HCT116 (cell line): ENCODE measurements at regions not wholly inside any gene's neighbourhood (a gene's known extent, or its start where the extent isn't known, plus 50 kb on each side); places are given as distances from the start of the nearest gene placed in this dataset.

Source experiments
- ATAC-seq: fragments of 200-7000 bp; cut with Tn5 transposase; 2 replicates; pipeline ENCODE4 v1.9.1; 2020; ENCODE audit warnings: mild to moderate bottlenecking, moderate library complexity
- BruUV-seq: library from RNA; stranded (reverse); fragments of 400-500 nt; replicated peaks from 2 replicates; lab custom pipeline; 2021; lab: Mats Ljungman, UMichigan
- CTCF ChIA-PET: fragments of 300-600 bp; sonication (Branson Sonifier 250); formaldehyde crosslinking; loops from one replicate; lab custom pipeline; 2021; ENCODE audit warnings: antibody characterized with exemption; lab: Charles Lee
- POLR2A ChIA-PET: fragments of 300-600, 350-600 bp; sonication (Branson Sonifier 250); formaldehyde crosslinking; loops from one replicate; lab custom pipeline; 2021; ENCODE audit warnings: antibody characterized with exemption; lab: Charles Lee
- RAD21 ChIA-PET, 2 experiments: fragments of 300-600 bp; sonication (Branson Sonifier 250); formaldehyde crosslinking; loops; one replicate each; lab custom pipeline; 2023; ENCODE audit warnings: low total read pairs in 2 of 2; ENCODE audit not compliant: uncharacterized antibody in 2 of 2, unreplicated experiment in 2 of 2, low non-redundant PET in 1 of 2; lab: Charles Lee
- DNase-seq: peaks from one replicate; pipeline ENCODE4 v3.0.0-alpha.2; 2010; ENCODE audit warnings: low read depth, low spot score
- H2AFZ ChIP-seq: fragments of 200-600 bp; shearing (Covaris generic), sonication (generic); 2 replicates; pipeline ENCODE4 v1.6.1; 2017; ENCODE audit warnings: low read depth, mixed run types, mixed read lengths, antibody characterized with exemption, low read length; ENCODE audit not compliant: poor library complexity, severe bottlenecking
- H3K27ac ChIP-seq: 2 replicates; pipeline ENCODE4 v1.5.1; 2012; ENCODE audit warnings: low read depth, low read length
- H3K27me3 ChIP-seq: fragments of 200-600 bp; sonication (generic); 2 replicates; pipeline ENCODE4 v1.6.1; 2016; ENCODE audit warnings: mixed run types, low read length, mixed read lengths; ENCODE audit not compliant: insufficient read depth
- H3K36me3 ChIP-seq, 2 experiments: fragments of 200-500 bp in 1 of 2; fragments of 200-600 bp in 1 of 2; sonication (Bioruptor generic) in 1 of 2; sonication (generic) in 1 of 2; 2 replicates each; pipeline versions ENCODE4 v1.5.1 to v1.6.1; 2014 to 2016; ENCODE audit warnings: low read length in 2 of 2, inconsistent platforms in 1 of 2, mixed read lengths in 1 of 2, mixed run types in 1 of 2; ENCODE audit not compliant: insufficient read depth in 2 of 2, control insufficient read depth in 1 of 2
- H3K4me1 ChIP-seq, 2 experiments: fragments of 200-600 bp in 1 of 2; sonication (generic) in 1 of 2; 2 replicates each; pipeline versions ENCODE4 v1.5.1 to v1.6.1; 2012 to 2017; ENCODE audit warnings: low read length in 2 of 2, inconsistent platforms in 1 of 2, mild to moderate bottlenecking in 1 of 2, mixed read lengths in 1 of 2, mixed run types in 1 of 2, moderate library complexity in 1 of 2; ENCODE audit not compliant: insufficient read depth in 2 of 2, control insufficient read depth in 1 of 2
- H3K4me2 ChIP-seq: fragments of 200-600 bp; sonication (generic); 2 replicates; pipeline ENCODE4 v1.6.1; 2017; ENCODE audit warnings: mixed run types, low read length, mixed read lengths
- H3K4me3 ChIP-seq, 2 experiments: fragments of 200-600 bp in 1 of 2; sonication (generic) in 1 of 2; replicated peaks in 1 of 2; 2 replicates each; pipeline ENCODE4 v1.5.1; 2011 to 2016; ENCODE audit warnings: low read length in 2 of 2, control low read depth in 1 of 2, low read depth in 1 of 2, mild to moderate bottlenecking in 1 of 2, mixed read lengths in 1 of 2, mixed run types in 1 of 2
- H3K79me2 ChIP-seq: fragments of 200-600 bp; sonication (generic); 2 replicates; pipeline ENCODE4 v1.6.1; 2017; ENCODE audit warnings: mild to moderate bottlenecking, mixed run types, low read length, moderate library complexity, mixed read lengths; ENCODE audit not compliant: insufficient read depth
- H3K9ac ChIP-seq: fragments of 200-600 bp; sonication (generic); 2 replicates; pipeline ENCODE4 v1.6.1; 2016; ENCODE audit warnings: low read length, mixed read lengths
- H3K9me2 ChIP-seq: fragments of 200-600 bp; sonication (generic), shearing (Covaris generic); 2 replicates; pipeline ENCODE4 v1.6.1; 2017; ENCODE audit warnings: mixed run types, mild to moderate bottlenecking, moderate library complexity; ENCODE audit not compliant: insufficient read depth
- H3K9me3 ChIP-seq, 2 experiments: fragments of 200-500 bp in 1 of 2; fragments of 200-600 bp in 1 of 2; sonication (Bioruptor generic) in 1 of 2; sonication (generic) in 1 of 2; 2 replicates each; pipeline ENCODE4 v1.6.1; 2014 to 2017; ENCODE audit warnings: low read length in 2 of 2, mixed read lengths in 2 of 2, inconsistent platforms in 1 of 2, low read depth in 1 of 2, mild to moderate bottlenecking in 1 of 2, mixed run types in 1 of 2, moderate library complexity in 1 of 2; ENCODE audit not compliant: control insufficient read depth in 1 of 2, insufficient read depth in 1 of 2
- H4K20me1 ChIP-seq: fragments of 200-600 bp; sonication (generic), shearing (Covaris generic); 2 replicates; pipeline ENCODE4 v1.6.1; 2017; ENCODE audit warnings: mixed run types, mild to moderate bottlenecking, moderate library complexity; ENCODE audit not compliant: insufficient read depth
- CBX3 ChIP-seq: IDR thresholded peaks from 2 replicates; pipeline ENCODE4 v1.6.1; 2012; ENCODE audit warnings: low read depth
- CEBPB ChIP-seq: IDR thresholded peaks from 2 replicates; pipeline ENCODE4 v1.6.1; 2012; ENCODE audit warnings: low read depth
- CTCF ChIP-seq, 3 experiments: fragments of 200-600 bp in 1 of 3; sonication (generic) in 1 of 3; IDR thresholded peaks in 2 of 3; conservative IDR thresholded peaks in 1 of 3; 2 replicates each; pipeline ENCODE4 v1.5.1; 2012 to 2017; ENCODE audit warnings: low read depth in 2 of 3, low read length in 2 of 3, antibody characterized with exemption in 1 of 3, borderline replicate concordance in 1 of 3, control low read depth in 1 of 3, mild to moderate bottlenecking in 1 of 3, mixed read lengths in 1 of 3, mixed run types in 1 of 3, moderate library complexity in 1 of 3; ENCODE audit not compliant: insufficient read depth in 1 of 3
- EGR1 ChIP-seq: IDR thresholded peaks from 2 replicates; pipeline ENCODE4 v1.6.1; 2012; ENCODE audit warnings: low read depth
- ELF1 ChIP-seq: IDR thresholded peaks from 2 replicates; pipeline ENCODE4 v1.6.1; 2012; ENCODE audit warnings: low read depth, borderline replicate concordance
- EZH2 ChIP-seq: fragments of 200-600 bp; sonication (generic); IDR thresholded peaks from 2 replicates; pipeline ENCODE4 v1.6.1; 2017; ENCODE audit warnings: antibody characterized with exemption, mixed run types
- EZH2phosphoT487 ChIP-seq: fragments of 200-600 bp; IDR thresholded peaks from 2 replicates; pipeline ENCODE4 v1.6.1; 2018; ENCODE audit warnings: antibody characterized with exemption, borderline replicate concordance
- POLR2A ChIP-seq: IDR thresholded peaks from 2 replicates; pipeline ENCODE4 v1.7.0; 2011; ENCODE audit warnings: borderline replicate concordance; ENCODE audit not compliant: insufficient read depth, insufficient read length; ENCODE audit errors: extremely low read depth
- RAD21 ChIP-seq: IDR thresholded peaks from 2 replicates; pipeline ENCODE4 v1.6.1; 2012; ENCODE audit warnings: low read depth, mild to moderate bottlenecking
- SIN3A ChIP-seq: IDR thresholded peaks from 2 replicates; pipeline ENCODE4 v1.6.1; 2012; ENCODE audit warnings: low read depth
- SP1 ChIP-seq: IDR thresholded peaks from 2 replicates; pipeline ENCODE4 v1.6.1; 2012; ENCODE audit warnings: low read depth
- SRF ChIP-seq: IDR thresholded peaks from 2 replicates; pipeline ENCODE4 v1.6.1; 2012; ENCODE audit warnings: low read depth
- ZFX ChIP-seq: fragments of 450-650 bp; IDR thresholded peaks from 2 replicates; pipeline ENCODE4 v1.6.1; 2017
- intact Hi-C: fragments of 100-400 bp; cut with micrococcal nuclease; formaldehyde crosslinking; loops from 2 replicates; pipeline ENCODE4 v1.10.0; 2022
- TF ChIP-seq, protein P1 (sequence below): IDR thresholded peaks from 2 replicates; pipeline ENCODE4 v1.6.1; 2012
- TF ChIP-seq, protein P2 (sequence below): IDR thresholded peaks from 2 replicates; pipeline ENCODE4 v1.6.1; 2011; ENCODE audit warnings: mild to moderate bottlenecking, low read length, moderate library complexity; ENCODE audit not compliant: insufficient replicate concordance; ENCODE audit errors: extremely low read depth
- TF ChIP-seq, protein P3 (sequence below): IDR thresholded peaks from 2 replicates; pipeline ENCODE4 v1.6.1; 2012

DNA sequence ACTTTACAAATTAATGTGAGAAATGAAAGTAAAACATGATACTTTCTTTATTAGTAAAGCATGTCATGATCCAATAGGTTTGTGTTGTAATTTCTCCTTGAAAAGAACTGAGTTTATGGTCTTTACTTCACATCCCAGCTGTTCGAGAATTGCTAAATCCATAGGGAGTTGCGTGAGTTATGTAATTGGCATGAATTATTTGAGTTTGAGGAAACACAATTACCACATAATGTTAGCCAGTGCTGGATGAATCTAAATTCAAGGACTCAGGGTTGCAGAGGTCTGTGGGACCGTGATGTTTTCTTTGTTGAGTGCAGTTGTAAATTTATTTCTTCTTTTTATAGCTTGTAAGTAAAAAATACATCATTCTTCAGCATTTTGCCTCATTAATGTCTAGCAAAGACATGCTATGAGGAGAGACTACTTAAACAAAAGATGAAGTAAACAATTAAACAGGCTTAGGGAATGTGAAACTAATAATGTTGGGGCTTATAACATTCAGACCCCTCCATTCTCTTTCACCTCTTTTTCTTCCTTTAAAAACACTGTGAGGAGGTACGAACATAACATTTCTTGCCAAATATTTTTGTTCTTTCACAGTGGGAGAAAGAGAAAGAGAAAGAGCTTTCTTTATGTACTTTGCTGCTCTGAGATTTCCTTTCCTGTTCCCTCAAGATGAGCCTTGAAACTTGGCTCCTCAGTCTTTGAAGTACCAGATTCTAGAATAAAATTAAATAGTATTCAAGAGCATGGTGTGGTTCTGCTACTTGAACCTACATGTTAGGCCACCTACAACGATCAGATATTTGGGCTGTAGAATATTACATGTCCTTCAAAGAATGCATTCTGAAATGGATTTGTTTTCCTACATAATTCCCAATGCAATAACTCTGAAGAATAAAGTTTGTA is 159.6 kb upstream of the ANK2 start:
- RAD21 ChIA-PET: no interaction called here
- no peak overlapping the region for H2AFZ ChIP-seq
- POLR2A ChIA-PET: no interaction called here

GRCh38 chr4:112894480-112894879 is 155.0 kb upstream of the ANK2 start:
- Histone ChIP-seq H3K4me3 (no peak overlapping the region), H2AFZ (no peak overlapping the region), H3K36me3 (no peaks in the 10 kb centered on the region), H3K4me2 (no peak overlapping the region), H3K27ac (no peak overlapping the region), H3K4me1 (peaks cover 0 to 3% of the 10 kb centered on the region in 2 experiments; a peak in 1 of 4 replicates), H3K9ac (no peak overlapping the region), H3K79me2 (no peaks in the 10 kb centered on the region), H3K9me3 (no peaks in the 10 kb centered on the region), H4K20me1 (no peaks in the 10 kb centered on the region), H3K9me2 (no peaks in the 10 kb centered on the region), H3K27me3 (peaks cover 5% of the 10 kb centered on the region; the same call in 1 of the 2 replicates)
- BruUV-seq: no TSS peak
- ChIA-PET CTCF (no interaction called here), RAD21 (no interaction called here), POLR2A (no interaction called here)
- ATAC-seq: no peak
- intact Hi-C loops: no loop called here
- no peak for DNase-seq
- TF ChIP-seq EZH2 (no peak), SRF (no peak), EZH2phosphoT487 (no peak), SIN3A (no peak), SP1 (no peak), CBX3 (no peak), ELF1 (no peak), CEBPB (no peak), ZFX (no peak), CTCF (IDR thresholded peaks at IDR 0.05 in 2 of 3, conservative IDR thresholded peaks at IDR 0.05 in 1 of 3; ENCODE audit: borderline replicate concordance in 1 of 3, insufficient read depth in 1 of 3, low read depth in 2 of 3, low read length in 2 of 3) (no peak), POLR2A (no peak), RAD21 (no peak), EGR1 (no peak)
- TF ChIP-seq, protein P1, sequence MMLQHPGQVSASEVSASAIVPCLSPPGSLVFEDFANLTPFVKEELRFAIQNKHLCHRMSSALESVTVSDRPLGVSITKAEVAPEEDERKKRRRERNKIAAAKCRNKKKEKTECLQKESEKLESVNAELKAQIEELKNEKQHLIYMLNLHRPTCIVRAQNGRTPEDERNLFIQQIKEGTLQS: no peak
- TF ChIP-seq, protein P2, sequence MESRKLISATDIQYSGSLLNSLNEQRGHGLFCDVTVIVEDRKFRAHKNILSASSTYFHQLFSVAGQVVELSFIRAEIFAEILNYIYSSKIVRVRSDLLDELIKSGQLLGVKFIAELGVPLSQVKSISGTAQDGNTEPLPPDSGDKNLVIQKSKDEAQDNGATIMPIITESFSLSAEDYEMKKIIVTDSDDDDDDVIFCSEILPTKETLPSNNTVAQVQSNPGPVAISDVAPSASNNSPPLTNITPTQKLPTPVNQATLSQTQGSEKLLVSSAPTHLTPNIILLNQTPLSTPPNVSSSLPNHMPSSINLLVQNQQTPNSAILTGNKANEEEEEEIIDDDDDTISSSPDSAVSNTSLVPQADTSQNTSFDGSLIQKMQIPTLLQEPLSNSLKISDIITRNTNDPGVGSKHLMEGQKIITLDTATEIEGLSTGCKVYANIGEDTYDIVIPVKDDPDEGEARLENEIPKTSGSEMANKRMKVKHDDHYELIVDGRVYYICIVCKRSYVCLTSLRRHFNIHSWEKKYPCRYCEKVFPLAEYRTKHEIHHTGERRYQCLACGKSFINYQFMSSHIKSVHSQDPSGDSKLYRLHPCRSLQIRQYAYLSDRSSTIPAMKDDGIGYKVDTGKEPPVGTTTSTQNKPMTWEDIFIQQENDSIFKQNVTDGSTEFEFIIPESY: no peak
- TF ChIP-seq, protein P3, sequence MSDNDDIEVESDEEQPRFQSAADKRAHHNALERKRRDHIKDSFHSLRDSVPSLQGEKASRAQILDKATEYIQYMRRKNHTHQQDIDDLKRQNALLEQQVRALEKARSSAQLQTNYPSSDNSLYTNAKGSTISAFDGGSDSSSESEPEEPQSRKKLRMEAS: no peak

More for the DNA sequence above, 159.6 kb upstream of the ANK2 start:
- Histone ChIP-seq H3K4me1 (no peaks in the 10 kb centered on the region), H3K4me3 (no peak overlapping the region), H3K36me3 (no peaks in the 10 kb centered on the region), H3K79me2 (no peaks in the 10 kb centered on the region), H3K9me2 (no peaks in the 10 kb centered on the region), H3K9ac (no peak overlapping the region), H3K4me2 (no peak overlapping the region), H3K27ac (no peak overlapping the region), H3K27me3 (no peaks in the 10 kb centered on the region; the same call in 1 of the 2 replicates), H3K9me3 (no peaks in the 10 kb centered on the region), H4K20me1 (no peaks in the 10 kb centered on the region)
- TF ChIP-seq SIN3A (no peak), RAD21 (no peak)
- no TSS peak for BruUV-seq
- CTCF ChIA-PET: no interaction called here
- intact Hi-C loops: no loop called here
- DNase-seq (no peak), ATAC-seq (no peak)
